Suprapubic skin (tissue), 4 donors: ENCODE measurements at regions not wholly inside any gene's neighbourhood (a gene's known extent, or its start where the extent isn't known, plus 50 kb on each side); places are given as distances from the start of the nearest gene placed in this dataset.

ENCODE experiments used
- DNase-seq, 2 donors: peaks; one replicate each; pipeline ENCODE4 v3.0.0-alpha.2; 2019; ENCODE audit warnings: low spot score in 2 of 2
- H3K27ac ChIP-seq: fragments of 200-600 bp; sonication (generic); one replicate; pipeline ENCODE4 v1.5.1; 2019
- H3K27me3 ChIP-seq: fragments of 200-600 bp; sonication (generic); one replicate; pipeline ENCODE4 v1.5.1; 2019
- H3K36me3 ChIP-seq: fragments of 200-600 bp; sonication (generic); one replicate; pipeline ENCODE4 v1.5.1; 2019
- H3K4me1 ChIP-seq: fragments of 200-600 bp; sonication (generic); one replicate; pipeline ENCODE4 v1.5.1; 2019
- H3K4me3 ChIP-seq: fragments of 200-600 bp; sonication (generic); one replicate; pipeline ENCODE4 v1.5.1; 2019; ENCODE audit warnings: mild to moderate bottlenecking
- H3K9me3 ChIP-seq: fragments of 200-600 bp; sonication (generic); one replicate; pipeline ENCODE4 v1.5.1; 2019
- CTCF ChIP-seq, 2 donors: fragments of 200-600 bp in 1 of 2; fragments of 450-650 bp in 1 of 2; sonication (generic) in 1 of 2; IDR thresholded peaks; one replicate each; pipeline ENCODE4 v1.5.1; 2016 to 2019; ENCODE audit warnings: antibody characterized with exemption in 2 of 2, mild to moderate bottlenecking in 1 of 2, moderate library complexity in 1 of 2
- EP300 ChIP-seq: sonication (generic); formaldehyde crosslinking; IDR thresholded peaks from one replicate; pipeline ENCODE4 v1.6.1; 2017; ENCODE audit warnings: antibody characterized with exemption
- POLR2A ChIP-seq, 2 donors: fragments of 450-650 bp; IDR thresholded peaks; one replicate each; pipeline ENCODE4 v1.6.1; 2017; ENCODE audit warnings: antibody characterized with exemption in 2 of 2, mild to moderate bottlenecking in 2 of 2, moderate library complexity in 2 of 2
- POLR2AphosphoS5 ChIP-seq, 3 donors: sonication (generic); formaldehyde crosslinking; IDR thresholded peaks; one replicate each; pipeline ENCODE4 v1.6.1; 2017; ENCODE audit warnings: antibody characterized with exemption in 3 of 3
- WGBS: methylation state at CpG from one replicate; pipeline ENCODE4 v1.1.5; 2018; 5-methylcytosine and 5-hydroxymethylcytosine counted together

- 32% methylated on average over 4 of the region's 6 CpGs for WGBS
- no peak overlapping the region for H3K27ac ChIP-seq
- no peak for DNase-seq
Measured at GRCh38 chr2:151007365-151007764, 254.3 kb downstream of the RBM43 start.

GRCh38 chr2:151002959-151003600, 258.6 kb downstream of the RBM43 start:
- Histone ChIP-seq H3K4me3 (no peak overlapping the region), H3K27me3 (no peaks in the 10 kb centered on the region), H3K27ac (no peak overlapping the region), H3K9me3 (no peaks in the 10 kb centered on the region), H3K36me3 (no peaks in the 10 kb centered on the region), H3K4me1 (no peaks in the 10 kb centered on the region)
- WGBS = 67% methylated on average over 5 of the region's 5 CpGs
- no peak for DNase-seq
- TF ChIP-seq CTCF (IDR thresholded peaks at IDR 0.05) (no peak), EP300 (no peak), POLR2A (IDR thresholded peaks at IDR 0.05) (no peak), POLR2AphosphoS5 (IDR thresholded peaks at IDR 0.05) (no peak)

More at GRCh38 chr2:151007365-151007764, 254.3 kb downstream of the RBM43 start:
- H3K9me3 ChIP-seq = no peaks in the 10 kb centered on the region
- no peaks in the 10 kb centered on the region for H3K4me1 ChIP-seq
- H3K36me3 ChIP-seq = no peaks in the 10 kb centered on the region
- H3K4me3 ChIP-seq = no peak overlapping the region
- no peaks in the 10 kb centered on the region for H3K27me3 ChIP-seq
- TF ChIP-seq POLR2AphosphoS5 (IDR thresholded peaks at IDR 0.05) (no peak), POLR2A (IDR thresholded peaks at IDR 0.05) (no peak)

- no peaks in the 10 kb centered on the region for H3K36me3 ChIP-seq
- WGBS = 63% methylated on average over 7 of the region's 7 CpGs
- no peak for DNase-seq
- H3K27me3 ChIP-seq = no peaks in the 10 kb centered on the region
- no peak for TF ChIP-seq EP300
- TF ChIP-seq CTCF (IDR thresholded peaks at IDR 0.05) = no peak
- TF ChIP-seq POLR2A (IDR thresholded peaks at IDR 0.05) = no peak
- TF ChIP-seq POLR2AphosphoS5 (IDR thresholded peaks at IDR 0.05) = no peak
- peaks cover 3% of the 10 kb centered on the region for H3K4me1 ChIP-seq
- no peaks in the 10 kb centered on the region for H3K9me3 ChIP-seq
- H3K4me3 ChIP-seq = no peak overlapping the region
- H3K27ac ChIP-seq = no peak overlapping the region
Measured at GRCh38 chr2:150997702-150998440, 263.8 kb downstream of the RBM43 start.

GRCh38 chr2:150997066-150997465, 264.6 kb downstream of the RBM43 start:
- 78% methylated on average over 4 of the region's 4 CpGs for WGBS
- H3K9me3 ChIP-seq = no peaks in the 10 kb centered on the region
- TF ChIP-seq CTCF (IDR thresholded peaks at IDR 0.05) (no peak), POLR2AphosphoS5 (IDR thresholded peaks at IDR 0.05) (no peak), EP300 (no peak), POLR2A (IDR thresholded peaks at IDR 0.05) (no peak)

GRCh38 chr2:150994076-150994475, 267.6 kb downstream of the RBM43 start:
- WGBS = 32% methylated on average over 2 of the region's 2 CpGs
- TF ChIP-seq EP300 (no peak), CTCF (IDR thresholded peaks at IDR 0.05) (no peak), POLR2A (IDR thresholded peaks at IDR 0.05) (no peak), POLR2AphosphoS5 (IDR thresholded peaks at IDR 0.05) (no peak)
- no peaks in the 10 kb centered on the region for H3K27me3 ChIP-seq
- peaks cover 3% of the 10 kb centered on the region for H3K4me1 ChIP-seq
- H3K9me3 ChIP-seq = peaks cover 11% of the 10 kb centered on the region
- H3K27ac ChIP-seq = no peak overlapping the region
- H3K4me3 ChIP-seq = no peak overlapping the region
- DNase-seq = no peak
- no peaks in the 10 kb centered on the region for H3K36me3 ChIP-seq

More at GRCh38 chr2:150997066-150997465, 264.6 kb downstream of the RBM43 start:
- H3K27me3 ChIP-seq = no peaks in the 10 kb centered on the region
- peaks cover 3% of the 10 kb centered on the region for H3K4me1 ChIP-seq
- H3K36me3 ChIP-seq = no peaks in the 10 kb centered on the region
- DNase-seq = no peak
- no peak overlapping the region for H3K4me3 ChIP-seq
- H3K27ac ChIP-seq = no peak overlapping the region
